Medulla oblongata (tissue), 1 donor: ENCODE measurements at regions not wholly inside any gene's neighbourhood (a gene's known extent, or its start where the extent isn't known, plus 50 kb on each side); places are given as distances from the start of the nearest gene placed in this dataset.
A peak's percentile ranks its signal among the peaks of the same experiment; 100 is the strongest.

ENCODE experiments used
- DNase-seq: peaks from one replicate; pipeline ENCODE4 v3.0.0-alpha.2; 2015; ENCODE audit errors: extremely low spot score

DNA sequence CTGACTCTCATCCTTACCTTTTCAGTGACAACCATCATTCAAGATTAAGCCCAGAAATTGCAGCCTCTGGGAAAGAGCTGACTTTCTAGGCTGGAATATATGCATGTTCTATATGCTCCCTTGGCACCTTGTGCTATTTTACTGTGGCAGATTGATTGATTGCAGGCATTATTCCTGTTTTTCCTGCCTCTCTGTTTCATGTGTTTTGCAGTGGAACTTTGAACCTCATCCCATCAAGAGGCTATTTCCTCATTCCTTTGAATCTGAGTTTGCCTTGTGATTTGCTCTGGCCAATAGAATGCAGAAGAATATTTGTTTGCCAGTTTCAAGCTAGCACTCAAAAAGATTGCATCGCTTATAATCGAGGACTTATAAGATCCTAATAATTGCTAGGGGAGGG is 174.8 kb upstream of the DCN start:
- DNase-seq: no peak

GRCh38 chr12:91356405-91356804 is 173.8 kb upstream of the DCN start:
- no peak for DNase-seq

DNA sequence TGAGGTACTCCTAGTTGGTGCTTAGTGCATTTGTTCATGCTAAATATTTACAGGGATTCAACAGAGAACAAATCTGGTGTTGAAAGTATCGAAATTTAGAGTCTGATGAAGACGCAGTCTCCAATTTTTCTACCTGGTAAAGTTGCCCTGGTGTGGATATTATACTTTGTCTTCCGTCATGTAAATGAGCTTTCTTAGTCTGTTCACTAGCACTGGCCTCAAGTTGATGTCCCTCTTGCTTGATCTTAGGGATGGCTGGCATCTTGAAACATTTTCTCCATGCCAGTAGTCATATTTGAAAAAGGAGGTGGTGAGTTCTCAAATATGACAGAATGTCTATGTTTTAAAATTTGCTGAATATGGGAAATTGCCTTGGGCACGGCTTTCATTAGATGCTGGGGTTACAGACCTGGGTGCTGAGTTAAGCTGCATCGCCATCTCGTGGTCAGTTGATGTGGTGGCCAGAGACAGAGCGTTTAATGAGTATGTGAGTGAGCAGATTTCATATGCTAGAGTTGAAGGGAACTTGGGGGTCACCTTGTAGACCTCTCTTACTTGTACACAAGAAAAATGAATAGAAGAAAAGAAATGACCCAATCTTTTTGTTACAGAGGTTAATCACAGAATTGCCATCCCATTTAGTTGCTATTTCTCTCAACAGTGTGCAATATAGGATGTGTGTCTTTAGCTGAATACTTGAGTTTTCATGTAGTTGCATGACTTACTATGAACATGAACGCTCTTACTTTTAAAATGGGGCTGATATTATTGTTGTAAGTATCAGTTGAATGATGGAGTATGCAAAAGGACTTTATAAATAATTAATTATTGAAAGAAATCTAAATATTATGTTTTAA is 172.8 kb upstream of the DCN start:
- peak; percentile 90 for DNase-seq

DNA sequence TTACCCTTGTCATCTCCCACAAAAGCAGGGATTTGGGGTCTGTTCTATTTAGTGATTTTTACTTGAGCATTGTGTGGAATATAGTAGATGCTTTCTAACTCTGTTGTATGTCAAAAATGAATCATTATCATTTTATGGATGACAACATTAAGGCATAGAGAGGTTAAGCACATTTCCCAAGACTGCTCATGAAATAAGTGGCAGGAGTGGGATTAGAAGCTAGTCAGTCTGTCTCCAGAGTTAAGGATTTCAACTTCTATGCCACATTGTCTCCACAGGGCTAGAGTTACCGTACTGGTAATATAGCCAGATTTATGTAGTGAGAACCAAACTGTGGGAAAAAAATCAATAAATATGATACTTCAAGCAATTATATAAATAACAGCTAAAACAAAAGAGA is 170.6 kb upstream of the DCN start:
- no peak for DNase-seq

GRCh38 chr12:91349476-91349875 is 166.9 kb upstream of the DCN start:
- DNase-seq: no peak

DNA sequence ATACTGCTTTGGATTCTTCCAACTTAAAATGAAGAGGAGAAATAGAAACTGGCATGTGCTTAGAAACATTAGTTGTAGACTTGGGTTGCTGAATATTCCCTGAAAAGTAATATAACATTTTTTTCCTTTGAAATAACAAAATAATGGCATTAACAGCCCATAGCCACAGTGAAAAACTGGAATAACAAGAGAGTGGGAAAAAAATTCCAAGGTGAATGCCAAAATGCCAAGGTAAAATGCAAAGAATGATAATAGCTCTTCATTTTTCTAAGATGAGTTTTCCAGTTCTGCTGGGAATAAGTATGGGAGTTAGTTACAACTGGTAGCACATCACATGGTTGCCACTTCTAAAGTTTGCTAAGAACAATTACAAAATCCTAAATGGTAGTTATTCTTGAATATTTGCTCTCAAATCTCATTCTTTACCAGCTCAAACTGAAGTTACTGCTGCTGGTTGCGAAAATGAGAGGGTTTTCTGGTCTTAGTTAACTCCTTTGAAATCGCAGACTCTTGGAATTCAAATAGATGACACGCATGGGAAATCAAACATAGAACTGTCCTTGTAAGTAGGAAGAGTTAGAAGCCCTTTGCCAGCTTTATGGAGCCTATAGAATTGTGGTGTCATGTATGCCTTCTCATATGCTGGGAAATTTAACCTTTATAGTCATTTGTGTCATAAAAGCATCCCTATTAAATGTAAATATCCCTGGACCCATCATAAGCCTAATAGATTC is 165.0 kb upstream of the DCN start:
- no peak for DNase-seq

DNA sequence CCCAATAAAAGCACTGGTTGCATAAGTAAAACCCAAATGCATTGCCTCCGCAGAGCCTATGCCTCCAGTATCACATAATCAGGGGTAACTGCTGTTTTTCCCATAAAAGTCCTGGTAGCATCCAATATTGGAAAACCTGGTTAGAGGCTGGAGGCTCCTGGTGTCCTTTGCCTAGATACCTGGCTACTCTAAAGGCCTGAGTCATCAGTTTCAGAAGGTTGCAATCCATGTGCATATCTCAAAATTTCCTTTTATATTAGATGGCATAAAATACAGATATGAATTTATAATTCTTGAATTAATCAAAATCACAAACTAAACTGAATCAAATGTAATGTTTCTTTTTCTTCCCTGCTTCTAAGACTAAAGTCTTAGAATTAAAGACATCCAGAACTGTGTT is 164.2 kb upstream of the DCN start:
- DNase-seq: no peak

- DNase-seq: no peak
Measured at GRCh38 chr12:91344408-91344807, 161.8 kb upstream of the DCN start.

- DNase-seq: no peak
Measured at GRCh38 chr12:91343010-91343409, 160.4 kb upstream of the DCN start.

- no peak for DNase-seq
Measured at GRCh38 chr12:91339106-91339505, 156.5 kb upstream of the DCN start.

DNA sequence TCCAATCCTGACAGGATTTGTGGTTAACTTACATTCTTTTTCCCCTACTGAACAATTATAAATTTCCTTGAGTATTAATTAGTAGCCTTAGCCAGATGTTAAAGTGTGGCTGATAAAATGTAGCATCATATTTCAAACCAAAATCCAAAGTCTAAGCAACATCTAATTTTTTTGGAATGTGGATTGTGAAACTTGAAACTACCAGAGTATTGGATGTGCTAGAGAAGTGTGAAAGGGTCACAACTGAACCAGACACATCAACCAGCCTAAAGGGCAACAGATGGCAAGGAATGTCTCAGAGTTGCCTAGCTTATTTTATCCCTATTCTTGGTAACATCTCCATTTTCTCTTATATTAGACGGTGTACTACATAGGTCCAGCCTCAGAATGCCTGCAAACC is 153.1 kb upstream of the DCN start:
- DNase-seq: no peak

GRCh38 chr12:91333966-91334365 is 151.3 kb upstream of the DCN start:
- DNase-seq: no peak

- DNase-seq: no peak
Measured at GRCh38 chr12:91332302-91332701, 149.7 kb upstream of the DCN start.

DNA sequence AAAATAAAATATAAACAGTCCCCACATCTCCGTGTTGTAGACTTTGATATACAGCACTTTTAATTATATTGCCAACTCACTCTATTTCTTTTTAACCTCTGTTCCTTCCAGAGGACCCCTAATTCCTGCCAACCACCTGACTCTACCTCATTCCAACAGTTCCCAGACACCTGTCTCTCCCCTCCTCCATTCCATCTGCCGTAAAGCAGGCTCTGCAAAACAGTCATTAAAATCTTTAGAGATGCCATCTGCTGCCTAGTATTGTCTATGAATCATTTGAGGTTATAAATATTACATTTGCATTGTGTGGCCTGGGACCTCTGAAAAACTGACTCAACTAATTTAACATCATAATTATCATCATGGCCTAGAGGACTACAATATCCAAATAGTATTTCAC is 148.8 kb upstream of the DCN start:
- no peak for DNase-seq

DNA sequence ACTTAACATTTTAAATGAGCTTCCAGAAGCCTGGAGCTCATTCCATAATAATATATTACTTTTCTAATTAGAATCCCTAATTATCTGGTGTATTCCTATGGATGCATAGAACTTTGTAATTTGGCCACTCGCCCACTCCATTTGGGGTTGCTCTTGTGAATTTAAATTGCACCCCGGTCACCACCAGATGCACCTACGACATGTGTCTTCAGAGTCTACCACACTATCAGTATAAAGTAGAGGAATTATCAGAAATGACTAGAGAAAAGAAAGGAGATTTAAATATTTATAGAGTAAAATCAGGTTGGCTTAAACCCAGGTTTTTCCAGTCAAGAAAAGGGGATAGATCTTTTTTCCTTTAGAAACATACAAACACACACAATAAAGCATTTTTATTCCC is 145.8 kb upstream of the DCN start:
- DNase-seq: no peak

GRCh38 chr12:91327889-91328288 is 145.3 kb upstream of the DCN start:
- no peak for DNase-seq

DNA sequence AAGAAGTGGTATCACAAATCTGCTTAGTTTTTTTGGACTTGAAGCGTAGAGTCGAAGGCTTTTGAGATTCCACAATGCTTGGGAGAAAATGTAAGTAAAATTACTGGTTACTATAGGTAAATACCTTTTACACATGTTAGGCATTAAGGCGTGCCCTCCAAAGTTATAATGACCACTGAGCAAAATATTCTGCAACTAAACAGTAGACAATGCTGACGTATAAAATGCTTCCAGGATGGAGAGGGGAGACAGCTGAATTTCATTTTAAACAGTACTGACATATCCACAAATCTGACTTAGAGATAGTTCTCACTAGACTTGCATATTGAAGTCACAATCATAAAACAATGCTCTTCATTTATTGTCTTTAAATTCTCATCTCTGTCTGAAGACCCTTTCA is 144.5 kb upstream of the DCN start:
- no peak for DNase-seq

DNA sequence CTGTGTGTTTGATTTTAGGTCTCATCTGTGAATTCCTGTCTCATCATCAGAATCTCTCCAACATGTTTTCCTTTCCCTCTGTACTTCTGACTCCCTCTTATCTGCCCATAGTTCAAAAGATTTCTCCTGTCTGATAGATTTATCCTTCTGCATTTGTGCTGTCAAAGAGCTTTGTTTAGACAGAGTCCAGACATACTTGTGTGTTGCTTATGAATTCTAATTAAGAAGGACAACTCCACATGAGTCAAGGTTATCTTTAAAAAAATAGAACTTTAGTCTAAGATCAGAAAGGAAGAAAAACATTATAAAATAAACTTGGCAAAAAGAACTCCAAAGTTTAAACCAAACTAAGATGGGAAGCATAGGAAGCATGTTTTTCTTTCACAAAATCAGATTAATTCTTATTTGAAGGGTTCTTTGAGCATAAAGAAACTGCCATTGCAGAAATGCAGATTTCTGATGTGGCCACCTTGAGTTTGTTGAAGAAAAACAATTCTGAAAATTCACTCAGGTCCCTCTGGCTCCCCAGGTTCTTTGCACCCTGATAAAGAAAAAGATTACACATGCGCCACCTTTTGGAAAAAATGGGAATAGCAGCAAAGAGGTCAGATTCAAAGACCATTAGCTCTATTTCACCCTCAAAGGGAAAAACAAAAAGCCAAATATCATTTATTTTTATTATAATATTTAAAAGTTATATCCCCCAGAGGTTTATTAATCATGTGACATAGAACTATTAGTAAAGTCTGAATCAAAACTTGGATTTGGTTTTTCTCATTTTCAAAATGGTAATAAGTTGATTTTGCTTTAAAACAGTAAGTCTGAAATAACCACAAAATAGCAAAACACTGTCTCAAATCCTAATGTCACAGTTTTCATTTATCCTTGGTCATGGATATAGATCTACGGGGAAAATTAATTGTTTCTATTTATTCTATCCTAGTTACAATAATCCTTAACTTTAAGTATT is 143.7 kb upstream of the DCN start:
- DNase-seq: peak; percentile 73

DNA sequence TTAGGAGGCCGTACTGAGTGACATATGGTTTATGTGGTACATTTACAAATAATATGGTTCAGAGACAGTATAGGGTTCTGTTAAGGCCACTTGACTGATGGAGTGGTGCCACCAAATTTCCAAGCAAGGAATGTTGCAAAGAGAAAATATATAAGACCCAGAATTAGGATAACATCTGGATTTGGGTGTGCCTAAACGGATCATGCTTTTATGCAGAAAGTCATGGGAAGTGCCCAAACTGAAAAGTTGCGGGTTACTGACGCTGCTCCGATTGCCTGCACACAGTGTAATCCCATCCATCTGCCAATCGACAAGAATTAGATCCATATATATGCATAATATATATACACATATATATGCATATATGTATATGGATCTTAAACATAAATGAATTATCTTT is 138.4 kb upstream of the DCN start:
- DNase-seq: no peak

DNA sequence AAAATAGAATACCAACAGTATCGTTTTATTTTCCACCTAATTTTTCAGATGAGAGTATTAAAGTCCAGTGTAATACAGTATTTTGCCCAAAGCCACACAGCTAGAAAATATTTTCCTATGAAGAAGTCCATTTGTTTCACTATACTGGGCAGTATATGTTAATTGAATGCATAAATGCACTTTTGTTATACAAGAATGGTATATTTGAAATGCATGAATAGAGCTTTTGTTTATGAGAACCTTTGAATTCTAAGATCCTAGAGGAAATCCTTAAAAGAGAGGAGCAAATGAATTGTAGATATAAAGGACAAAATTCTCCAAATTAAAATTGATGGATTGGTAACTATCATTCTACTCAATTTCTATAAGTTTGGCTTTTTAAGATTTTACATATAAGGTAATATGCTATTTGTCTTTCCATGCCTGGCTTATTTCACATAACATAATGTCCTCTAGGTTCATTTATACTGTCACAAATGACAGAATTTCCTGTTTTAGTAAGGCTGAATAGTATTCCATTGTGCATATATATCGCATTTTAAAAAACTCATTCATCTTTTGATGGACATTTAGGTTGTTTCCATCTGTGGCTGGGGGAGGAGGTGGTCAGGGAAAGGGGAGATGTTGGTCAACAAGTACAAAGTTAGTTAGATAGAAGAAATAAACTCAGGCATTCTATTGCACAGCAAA is 136.6 kb upstream of the DCN start:
- DNase-seq: no peak

DNA sequence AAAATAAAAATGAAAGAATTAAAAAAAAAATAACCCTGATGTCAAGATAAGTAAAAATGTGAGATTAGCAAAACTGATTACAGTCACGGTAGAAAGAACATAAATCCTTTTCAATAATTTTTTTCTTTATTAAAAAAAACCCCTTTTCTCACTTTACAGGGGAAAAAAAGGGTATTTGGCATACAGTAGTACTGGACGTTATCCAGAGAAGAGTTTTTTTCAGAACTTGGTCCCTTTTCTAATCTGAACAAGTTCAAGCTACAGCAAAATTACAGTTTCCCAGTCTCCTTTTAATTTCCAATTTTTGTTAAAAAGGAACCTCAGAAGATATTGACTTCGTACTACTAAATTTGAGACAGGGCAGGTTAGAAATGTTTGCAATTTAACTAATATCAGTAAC is 134.7 kb upstream of the DCN start:
- no peak for DNase-seq

DNA sequence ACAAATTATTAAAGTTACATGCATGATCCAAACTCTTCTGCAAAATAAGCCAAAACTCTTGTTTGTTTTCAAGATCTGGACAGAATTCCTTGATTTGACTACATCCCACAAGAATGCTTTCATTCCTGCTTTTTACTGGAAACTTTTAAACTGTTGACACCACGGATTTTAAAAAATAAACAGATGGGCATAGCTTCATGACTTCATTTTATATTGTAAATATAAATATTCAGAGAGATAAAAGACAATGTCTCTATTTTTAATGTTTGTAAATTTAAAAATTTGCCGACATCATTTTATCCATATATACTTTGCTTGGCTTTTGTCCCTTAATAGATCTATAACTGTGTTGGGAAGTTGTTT is 134.3 kb upstream of the DCN start:
- DNase-seq: no peak
